HCT116 (cell line): ENCODE measurements at regions not wholly inside any gene's neighbourhood (a gene's known extent, or its start where the extent isn't known, plus 50 kb on each side); places are given as distances from the start of the nearest gene placed in this dataset.

Experiments used
- ATAC-seq: fragments of 200-7000 bp; cut with Tn5 transposase; 2 replicates; pipeline ENCODE4 v1.9.1; 2020; ENCODE audit warnings: mild to moderate bottlenecking, moderate library complexity
- BruUV-seq: library from RNA; stranded (reverse); fragments of 400-500 nt; replicated peaks from 2 replicates; lab custom pipeline; 2021; lab: Mats Ljungman, UMichigan
- CTCF ChIA-PET: fragments of 300-600 bp; sonication (Branson Sonifier 250); formaldehyde crosslinking; loops from one replicate; lab custom pipeline; 2021; ENCODE audit warnings: antibody characterized with exemption; lab: Charles Lee
- POLR2A ChIA-PET: fragments of 300-600, 350-600 bp; sonication (Branson Sonifier 250); formaldehyde crosslinking; loops from one replicate; lab custom pipeline; 2021; ENCODE audit warnings: antibody characterized with exemption; lab: Charles Lee
- RAD21 ChIA-PET, 2 experiments: fragments of 300-600 bp; sonication (Branson Sonifier 250); formaldehyde crosslinking; loops; one replicate each; lab custom pipeline; 2023; ENCODE audit warnings: low total read pairs in 2 of 2; ENCODE audit not compliant: uncharacterized antibody in 2 of 2, unreplicated experiment in 2 of 2, low non-redundant PET in 1 of 2; lab: Charles Lee
- DNase-seq: peaks from one replicate; pipeline ENCODE4 v3.0.0-alpha.2; 2010; ENCODE audit warnings: low read depth, low spot score
- H2AFZ ChIP-seq: fragments of 200-600 bp; shearing (Covaris generic), sonication (generic); 2 replicates; pipeline ENCODE4 v1.6.1; 2017; ENCODE audit warnings: low read depth, mixed run types, mixed read lengths, antibody characterized with exemption, low read length; ENCODE audit not compliant: poor library complexity, severe bottlenecking
- H3K27ac ChIP-seq: 2 replicates; pipeline ENCODE4 v1.5.1; 2012; ENCODE audit warnings: low read depth, low read length
- H3K27me3 ChIP-seq: fragments of 200-600 bp; sonication (generic); 2 replicates; pipeline ENCODE4 v1.6.1; 2016; ENCODE audit warnings: mixed run types, low read length, mixed read lengths; ENCODE audit not compliant: insufficient read depth
- H3K36me3 ChIP-seq, 2 experiments: fragments of 200-500 bp in 1 of 2; fragments of 200-600 bp in 1 of 2; sonication (Bioruptor generic) in 1 of 2; sonication (generic) in 1 of 2; 2 replicates each; pipeline versions ENCODE4 v1.5.1 to v1.6.1; 2014 to 2016; ENCODE audit warnings: low read length in 2 of 2, inconsistent platforms in 1 of 2, mixed read lengths in 1 of 2, mixed run types in 1 of 2; ENCODE audit not compliant: insufficient read depth in 2 of 2, control insufficient read depth in 1 of 2
- H3K4me1 ChIP-seq, 2 experiments: fragments of 200-600 bp in 1 of 2; sonication (generic) in 1 of 2; 2 replicates each; pipeline versions ENCODE4 v1.5.1 to v1.6.1; 2012 to 2017; ENCODE audit warnings: low read length in 2 of 2, inconsistent platforms in 1 of 2, mild to moderate bottlenecking in 1 of 2, mixed read lengths in 1 of 2, mixed run types in 1 of 2, moderate library complexity in 1 of 2; ENCODE audit not compliant: insufficient read depth in 2 of 2, control insufficient read depth in 1 of 2
- H3K4me2 ChIP-seq: fragments of 200-600 bp; sonication (generic); 2 replicates; pipeline ENCODE4 v1.6.1; 2017; ENCODE audit warnings: mixed run types, low read length, mixed read lengths
- H3K4me3 ChIP-seq, 2 experiments: fragments of 200-600 bp in 1 of 2; sonication (generic) in 1 of 2; replicated peaks in 1 of 2; 2 replicates each; pipeline ENCODE4 v1.5.1; 2011 to 2016; ENCODE audit warnings: low read length in 2 of 2, control low read depth in 1 of 2, low read depth in 1 of 2, mild to moderate bottlenecking in 1 of 2, mixed read lengths in 1 of 2, mixed run types in 1 of 2
- H3K79me2 ChIP-seq: fragments of 200-600 bp; sonication (generic); 2 replicates; pipeline ENCODE4 v1.6.1; 2017; ENCODE audit warnings: mild to moderate bottlenecking, mixed run types, low read length, moderate library complexity, mixed read lengths; ENCODE audit not compliant: insufficient read depth
- H3K9ac ChIP-seq: fragments of 200-600 bp; sonication (generic); 2 replicates; pipeline ENCODE4 v1.6.1; 2016; ENCODE audit warnings: low read length, mixed read lengths
- H3K9me2 ChIP-seq: fragments of 200-600 bp; sonication (generic), shearing (Covaris generic); 2 replicates; pipeline ENCODE4 v1.6.1; 2017; ENCODE audit warnings: mixed run types, mild to moderate bottlenecking, moderate library complexity; ENCODE audit not compliant: insufficient read depth
- H3K9me3 ChIP-seq, 2 experiments: fragments of 200-500 bp in 1 of 2; fragments of 200-600 bp in 1 of 2; sonication (Bioruptor generic) in 1 of 2; sonication (generic) in 1 of 2; 2 replicates each; pipeline ENCODE4 v1.6.1; 2014 to 2017; ENCODE audit warnings: low read length in 2 of 2, mixed read lengths in 2 of 2, inconsistent platforms in 1 of 2, low read depth in 1 of 2, mild to moderate bottlenecking in 1 of 2, mixed run types in 1 of 2, moderate library complexity in 1 of 2; ENCODE audit not compliant: control insufficient read depth in 1 of 2, insufficient read depth in 1 of 2
- H4K20me1 ChIP-seq: fragments of 200-600 bp; sonication (generic), shearing (Covaris generic); 2 replicates; pipeline ENCODE4 v1.6.1; 2017; ENCODE audit warnings: mixed run types, mild to moderate bottlenecking, moderate library complexity; ENCODE audit not compliant: insufficient read depth
- CBX3 ChIP-seq: IDR thresholded peaks from 2 replicates; pipeline ENCODE4 v1.6.1; 2012; ENCODE audit warnings: low read depth
- JUND ChIP-seq: IDR thresholded peaks from 2 replicates; pipeline ENCODE4 v1.6.1; 2012
- SIN3A ChIP-seq: IDR thresholded peaks from 2 replicates; pipeline ENCODE4 v1.6.1; 2012; ENCODE audit warnings: low read depth
- SP1 ChIP-seq: IDR thresholded peaks from 2 replicates; pipeline ENCODE4 v1.6.1; 2012; ENCODE audit warnings: low read depth
- intact Hi-C: fragments of 100-400 bp; cut with micrococcal nuclease; formaldehyde crosslinking; loops from 2 replicates; pipeline ENCODE4 v1.10.0; 2022
- TF ChIP-seq, protein P1 (sequence below): IDR thresholded peaks from 2 replicates; pipeline ENCODE4 v1.6.1; 2011; ENCODE audit warnings: mild to moderate bottlenecking, low read length, moderate library complexity; ENCODE audit not compliant: insufficient replicate concordance; ENCODE audit errors: extremely low read depth
- TF ChIP-seq, protein P2 (sequence below): IDR thresholded peaks from 2 replicates; pipeline ENCODE4 v1.6.1; 2012; ENCODE audit warnings: low read depth

DNA sequence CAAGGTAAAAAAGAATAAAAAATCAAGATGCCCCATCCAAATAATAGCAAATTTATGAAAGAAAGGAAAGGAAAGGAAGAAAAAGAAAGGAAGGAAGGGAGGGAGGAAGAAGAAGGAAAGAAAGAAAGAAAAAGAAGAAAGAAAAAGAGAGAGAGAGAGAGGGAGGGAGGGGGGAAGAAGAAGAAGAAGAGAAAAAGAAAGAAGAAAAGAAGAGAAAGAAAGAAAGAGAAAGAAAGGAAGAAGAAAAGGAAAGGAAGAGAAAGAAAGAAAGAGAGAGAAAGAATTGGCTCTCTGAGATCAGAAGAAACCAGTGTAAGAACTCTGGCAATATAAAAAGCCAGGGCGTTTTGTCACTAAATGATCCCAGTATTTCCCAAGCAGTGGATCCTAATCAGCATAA is 401.7 kb downstream of the EPHA7 start:
- DNase-seq (no peak), ATAC-seq (no peak)
- no peak overlapping the region for H2AFZ ChIP-seq
- TF ChIP-seq SP1 (no peak), SIN3A (no peak), JUND (no peak), CBX3 (no peak)
- TF ChIP-seq, protein P1, sequence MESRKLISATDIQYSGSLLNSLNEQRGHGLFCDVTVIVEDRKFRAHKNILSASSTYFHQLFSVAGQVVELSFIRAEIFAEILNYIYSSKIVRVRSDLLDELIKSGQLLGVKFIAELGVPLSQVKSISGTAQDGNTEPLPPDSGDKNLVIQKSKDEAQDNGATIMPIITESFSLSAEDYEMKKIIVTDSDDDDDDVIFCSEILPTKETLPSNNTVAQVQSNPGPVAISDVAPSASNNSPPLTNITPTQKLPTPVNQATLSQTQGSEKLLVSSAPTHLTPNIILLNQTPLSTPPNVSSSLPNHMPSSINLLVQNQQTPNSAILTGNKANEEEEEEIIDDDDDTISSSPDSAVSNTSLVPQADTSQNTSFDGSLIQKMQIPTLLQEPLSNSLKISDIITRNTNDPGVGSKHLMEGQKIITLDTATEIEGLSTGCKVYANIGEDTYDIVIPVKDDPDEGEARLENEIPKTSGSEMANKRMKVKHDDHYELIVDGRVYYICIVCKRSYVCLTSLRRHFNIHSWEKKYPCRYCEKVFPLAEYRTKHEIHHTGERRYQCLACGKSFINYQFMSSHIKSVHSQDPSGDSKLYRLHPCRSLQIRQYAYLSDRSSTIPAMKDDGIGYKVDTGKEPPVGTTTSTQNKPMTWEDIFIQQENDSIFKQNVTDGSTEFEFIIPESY = no peak
- TF ChIP-seq, protein P2, sequence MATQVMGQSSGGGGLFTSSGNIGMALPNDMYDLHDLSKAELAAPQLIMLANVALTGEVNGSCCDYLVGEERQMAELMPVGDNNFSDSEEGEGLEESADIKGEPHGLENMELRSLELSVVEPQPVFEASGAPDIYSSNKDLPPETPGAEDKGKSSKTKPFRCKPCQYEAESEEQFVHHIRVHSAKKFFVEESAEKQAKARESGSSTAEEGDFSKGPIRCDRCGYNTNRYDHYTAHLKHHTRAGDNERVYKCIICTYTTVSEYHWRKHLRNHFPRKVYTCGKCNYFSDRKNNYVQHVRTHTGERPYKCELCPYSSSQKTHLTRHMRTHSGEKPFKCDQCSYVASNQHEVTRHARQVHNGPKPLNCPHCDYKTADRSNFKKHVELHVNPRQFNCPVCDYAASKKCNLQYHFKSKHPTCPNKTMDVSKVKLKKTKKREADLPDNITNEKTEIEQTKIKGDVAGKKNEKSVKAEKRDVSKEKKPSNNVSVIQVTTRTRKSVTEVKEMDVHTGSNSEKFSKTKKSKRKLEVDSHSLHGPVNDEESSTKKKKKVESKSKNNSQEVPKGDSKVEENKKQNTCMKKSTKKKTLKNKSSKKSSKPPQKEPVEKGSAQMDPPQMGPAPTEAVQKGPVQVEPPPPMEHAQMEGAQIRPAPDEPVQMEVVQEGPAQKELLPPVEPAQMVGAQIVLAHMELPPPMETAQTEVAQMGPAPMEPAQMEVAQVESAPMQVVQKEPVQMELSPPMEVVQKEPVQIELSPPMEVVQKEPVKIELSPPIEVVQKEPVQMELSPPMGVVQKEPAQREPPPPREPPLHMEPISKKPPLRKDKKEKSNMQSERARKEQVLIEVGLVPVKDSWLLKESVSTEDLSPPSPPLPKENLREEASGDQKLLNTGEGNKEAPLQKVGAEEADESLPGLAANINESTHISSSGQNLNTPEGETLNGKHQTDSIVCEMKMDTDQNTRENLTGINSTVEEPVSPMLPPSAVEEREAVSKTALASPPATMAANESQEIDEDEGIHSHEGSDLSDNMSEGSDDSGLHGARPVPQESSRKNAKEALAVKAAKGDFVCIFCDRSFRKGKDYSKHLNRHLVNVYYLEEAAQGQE = no peak
- peaks cover 9 to 21% of the 10 kb centered on the region in 2 experiments; a peak in 2 of 4 replicates for H3K9me3 ChIP-seq
- H3K79me2 ChIP-seq = no peaks in the 10 kb centered on the region
- no peaks in the 10 kb centered on the region for H3K9me2 ChIP-seq
- no peak overlapping the region for H3K4me3 ChIP-seq
- no peak overlapping the region for H3K4me2 ChIP-seq
- POLR2A ChIA-PET = no interaction called here
- no peak overlapping the region for H3K27ac ChIP-seq
- RAD21 ChIA-PET = no interaction called here
- BruUV-seq = no TSS peak
- H3K27me3 ChIP-seq = no peaks in the 10 kb centered on the region
- H3K4me1 ChIP-seq = no peaks in the 10 kb centered on the region
- intact Hi-C loops = no loop called here
- H4K20me1 ChIP-seq = no peaks in the 10 kb centered on the region
- CTCF ChIA-PET = no interaction called here
- no peak overlapping the region for H3K9ac ChIP-seq
- no peaks in the 10 kb centered on the region for H3K36me3 ChIP-seq
